GM19035 (cell line): ENCODE measurements at regions not wholly inside any gene's neighbourhood (a gene's known extent, or its start where the extent isn't known, plus 50 kb on each side); places are given as distances from the start of the nearest gene placed in this dataset.

ENCODE experiments used
- ATAC-seq: cut with Tn5 transposase; IDR thresholded peaks from one replicate; pipeline ENCODE4 v1.9.1; 2021; ENCODE audit not compliant: unreplicated experiment

DNA sequence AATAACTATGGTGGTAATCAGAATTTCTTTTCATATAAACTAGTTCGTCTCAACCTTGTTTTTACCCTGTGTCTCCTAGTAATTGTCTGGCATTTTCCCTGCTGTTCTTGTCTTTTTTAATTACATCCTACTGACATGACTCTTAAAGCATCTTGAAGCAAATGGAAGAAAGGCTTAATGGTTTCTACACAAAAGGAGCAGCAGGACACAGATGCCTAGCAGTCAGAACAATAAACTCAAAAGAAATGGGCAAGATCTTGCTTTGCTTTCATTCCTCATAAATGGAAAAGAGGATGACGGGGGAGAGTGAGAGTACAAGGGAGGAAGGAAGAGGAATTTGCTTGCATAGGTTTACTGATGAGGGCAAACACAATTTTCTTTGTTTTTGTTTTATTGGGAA lies 293.2 kb upstream of the EMCN start:
- ATAC-seq, result no peak

DNA sequence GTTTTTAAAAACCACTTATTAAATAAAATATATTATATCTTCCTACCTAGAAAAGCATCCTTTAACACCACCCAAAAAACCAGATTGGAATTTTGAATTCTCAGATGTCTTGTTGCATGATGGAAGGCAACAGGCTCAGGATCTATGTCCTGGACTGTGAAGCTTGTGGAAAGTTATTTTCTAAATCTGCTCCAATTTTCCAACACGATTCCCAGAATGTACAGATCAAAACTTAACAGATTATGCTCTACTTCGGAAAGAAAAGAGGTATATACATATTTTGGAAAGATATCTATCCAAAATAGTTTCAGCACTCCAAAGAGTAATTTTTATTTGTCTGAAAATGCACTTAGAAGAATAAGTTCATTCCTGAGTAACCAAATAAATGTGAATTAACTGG lies 291.7 kb upstream of the EMCN start:
- ATAC-seq, result no peak

DNA sequence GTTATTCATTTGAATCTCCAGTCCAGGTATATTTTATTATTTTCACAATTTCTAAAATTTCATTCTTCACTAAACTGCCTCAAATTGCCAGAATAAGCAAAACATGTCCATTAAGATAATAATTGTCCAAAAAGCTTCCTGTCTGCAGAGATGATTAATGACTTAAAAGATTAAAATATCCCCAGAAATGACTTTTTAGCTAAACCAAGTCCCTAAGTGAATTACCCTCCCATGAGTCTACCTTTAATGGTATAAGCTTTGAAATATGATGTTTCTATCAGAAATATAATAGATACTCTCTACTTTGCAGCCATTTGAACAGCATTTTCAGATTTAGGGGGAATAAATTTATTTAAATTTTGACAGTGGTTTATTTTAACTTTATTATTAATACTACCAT lies 289.2 kb upstream of the EMCN start:
- ATAC-seq, result no peak

DNA sequence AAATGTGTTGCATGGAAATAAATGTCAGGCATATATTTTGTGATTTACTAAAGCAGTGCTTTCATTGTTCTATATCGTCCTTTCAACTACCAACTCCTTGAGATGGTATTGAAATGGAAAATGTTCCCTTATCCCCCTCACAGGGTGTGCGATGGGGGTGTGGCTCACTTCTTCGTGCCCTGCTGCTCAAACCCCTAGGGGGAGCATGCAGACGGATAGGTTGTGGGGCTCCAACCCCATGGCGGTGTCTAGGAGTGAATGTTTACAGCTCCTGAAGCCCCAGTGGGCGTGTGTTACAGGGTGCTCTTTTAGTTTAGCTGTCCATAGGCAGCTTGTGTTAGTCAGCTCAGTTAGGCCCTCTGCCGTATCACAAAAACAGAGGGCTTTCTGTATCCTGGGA lies 287.7 kb upstream of the EMCN start:
- ATAC-seq, result no peak

DNA sequence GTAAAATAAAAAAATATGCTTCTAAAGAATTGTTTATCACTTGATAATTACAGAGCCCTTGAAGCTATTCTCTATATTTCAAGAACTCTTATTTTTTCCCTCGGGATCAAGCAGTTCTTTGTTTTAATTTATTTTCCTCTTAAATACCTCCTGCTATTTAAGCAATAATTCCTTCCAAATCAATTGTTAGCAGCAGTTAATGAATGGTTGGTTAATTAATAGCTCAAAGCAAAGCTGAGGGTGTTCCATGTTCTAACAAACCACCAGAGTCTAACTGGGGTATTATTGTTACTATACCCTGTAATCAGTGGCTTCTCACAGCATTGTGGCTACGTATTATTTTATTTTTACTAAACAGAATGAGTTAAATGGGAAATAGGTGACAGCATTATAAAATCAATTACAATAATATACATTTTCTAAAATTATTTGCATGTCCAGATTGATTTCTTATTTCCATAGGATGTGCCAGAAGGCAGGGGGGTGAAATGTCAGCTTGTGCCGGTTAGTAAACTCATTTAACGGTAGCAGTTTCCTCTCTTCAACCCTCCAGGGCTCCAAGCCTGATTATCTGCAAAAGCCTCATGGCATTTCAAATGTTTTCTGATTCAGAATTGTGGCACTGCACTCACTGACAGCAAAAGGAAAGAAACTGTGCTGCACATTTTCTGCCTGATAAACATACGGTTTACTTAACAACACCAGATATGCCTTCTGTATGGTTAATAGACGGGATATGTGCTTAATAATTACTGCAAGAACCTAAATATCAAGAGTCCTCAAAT lies 286.9 kb upstream of the EMCN start:
- ATAC-seq, result no peak

DNA sequence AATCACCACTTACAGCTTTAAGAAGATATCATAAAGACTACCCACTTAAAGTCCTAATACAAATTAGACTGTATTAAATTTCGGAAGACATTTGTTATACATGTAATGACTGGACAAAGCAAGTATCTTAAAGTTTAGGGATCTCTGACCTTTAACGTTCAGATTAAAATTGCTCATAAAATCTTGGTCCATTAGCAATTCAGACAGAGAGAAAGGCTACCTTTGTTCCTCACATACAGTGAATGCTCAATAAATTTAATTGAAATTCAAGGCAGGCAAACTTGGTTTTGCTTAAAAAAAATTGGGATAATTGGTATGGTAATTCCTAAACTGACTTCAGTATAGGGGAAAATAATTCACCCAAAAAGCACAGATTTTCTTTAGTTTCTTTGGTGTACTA lies 285.9 kb upstream of the EMCN start:
- no peak for ATAC-seq

DNA sequence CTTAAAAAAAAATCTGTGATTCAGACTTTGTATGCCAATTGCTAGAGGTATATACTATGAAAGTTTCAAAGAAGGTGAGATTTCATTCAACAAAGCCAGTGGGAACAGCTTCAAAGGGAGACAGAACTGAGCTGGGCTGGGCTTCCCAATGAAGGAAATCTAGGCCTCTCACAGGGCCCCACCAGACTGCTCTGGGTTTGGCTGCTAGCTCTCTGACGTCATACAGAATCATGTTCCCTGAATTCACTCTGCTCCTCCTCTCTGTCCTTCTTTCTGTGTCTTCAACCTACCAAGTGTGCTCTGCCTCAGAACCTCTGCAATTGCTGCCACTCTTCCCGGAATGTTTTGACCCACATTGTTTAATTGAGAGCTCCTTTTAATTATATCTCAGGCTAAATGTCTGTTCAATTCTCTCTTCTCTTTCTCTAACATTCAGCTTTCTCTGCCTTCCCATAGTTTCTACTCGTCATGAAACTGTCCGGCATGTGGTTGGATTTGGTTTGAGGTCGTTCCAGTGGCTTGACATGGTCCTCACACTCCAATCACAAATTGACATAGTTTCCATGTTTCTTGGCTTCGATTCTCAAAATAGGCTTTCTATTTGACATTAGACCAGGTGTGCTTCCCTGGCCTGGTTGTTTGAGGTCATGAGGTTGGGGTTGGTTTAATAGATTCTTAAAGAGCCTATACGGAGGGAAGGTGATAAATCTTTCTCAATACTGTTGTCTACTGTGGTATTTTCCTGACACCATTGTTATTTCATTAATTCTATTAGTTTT lies 282.1 kb upstream of the EMCN start:
- no peak for ATAC-seq

DNA sequence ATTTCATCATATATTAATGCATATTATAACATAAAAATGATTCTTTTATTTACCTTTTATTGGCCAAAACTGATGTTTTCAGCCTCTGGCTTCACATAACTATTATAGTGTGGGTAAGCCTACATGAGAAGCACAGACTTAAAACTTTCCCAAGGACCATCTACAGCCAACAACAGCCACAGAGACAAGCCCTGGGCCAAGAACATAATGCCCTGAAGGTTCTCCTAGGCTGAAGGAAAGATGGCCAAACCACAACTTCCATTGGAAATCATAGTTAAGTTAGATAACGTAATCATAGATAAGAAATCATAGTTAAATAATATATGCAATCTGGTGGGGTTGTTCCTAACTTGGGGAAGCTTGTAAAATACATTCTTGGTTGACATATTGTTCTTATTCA lies 280.0 kb upstream of the EMCN start:
- no peak for ATAC-seq

DNA sequence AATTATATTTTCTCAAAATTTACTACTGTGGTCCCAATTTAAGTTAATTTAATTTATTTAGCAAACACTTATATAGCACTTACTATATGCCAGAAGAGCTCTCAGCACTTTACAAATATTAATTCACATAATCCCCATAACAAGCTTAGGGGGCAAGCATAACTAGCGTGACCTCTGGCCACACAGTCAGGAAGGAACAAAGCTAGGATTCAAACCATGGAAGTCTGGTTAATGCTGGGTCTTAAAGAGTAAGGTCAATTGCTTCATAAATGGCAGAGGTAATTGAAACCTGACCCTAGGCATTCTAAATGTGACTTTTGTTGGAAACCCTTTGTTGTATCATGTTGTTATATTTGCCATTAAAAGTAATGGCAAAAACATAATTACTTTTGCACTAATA lies 279.5 kb upstream of the EMCN start:
- no peak for ATAC-seq

DNA sequence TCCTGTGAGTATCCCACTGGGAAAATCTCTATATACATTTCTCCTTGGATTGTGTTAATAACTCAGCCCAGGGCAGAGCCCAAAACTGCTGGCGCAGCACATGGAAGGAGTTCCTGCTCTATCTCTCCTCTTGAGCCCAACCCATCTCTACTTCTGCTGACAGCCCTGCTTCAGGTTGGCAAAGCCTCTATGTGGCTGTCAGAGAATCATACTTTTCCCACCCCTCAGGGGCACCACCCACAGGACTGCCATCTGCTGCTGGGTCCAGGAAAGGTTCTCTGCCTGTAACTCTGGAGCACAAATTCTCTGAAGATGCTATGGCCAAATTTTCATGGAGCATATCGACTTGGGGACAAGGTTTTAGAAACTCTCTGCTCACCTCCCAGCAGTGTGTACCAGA lies 278.5 kb upstream of the EMCN start:
- ATAC-seq, result no peak

DNA sequence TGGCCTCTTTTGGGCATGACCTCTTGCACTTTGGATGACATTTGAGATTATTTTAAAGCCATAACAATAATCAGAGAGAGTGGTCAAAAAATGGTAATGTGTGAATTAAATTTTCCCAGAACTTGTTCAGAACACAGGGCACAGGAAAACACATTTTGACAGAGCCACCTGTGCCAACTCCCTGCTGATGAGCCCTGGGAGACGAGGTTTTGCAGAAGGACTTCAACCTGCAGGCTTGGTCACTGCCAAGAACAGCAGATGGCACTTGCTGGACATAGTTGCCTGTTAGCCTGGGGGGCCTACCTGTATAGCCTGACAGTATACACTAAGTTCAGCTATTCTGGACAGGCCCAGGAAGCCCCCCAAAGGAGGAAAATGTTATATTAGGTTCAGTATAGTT lies 277.8 kb upstream of the EMCN start:
- ATAC-seq, result no peak

DNA sequence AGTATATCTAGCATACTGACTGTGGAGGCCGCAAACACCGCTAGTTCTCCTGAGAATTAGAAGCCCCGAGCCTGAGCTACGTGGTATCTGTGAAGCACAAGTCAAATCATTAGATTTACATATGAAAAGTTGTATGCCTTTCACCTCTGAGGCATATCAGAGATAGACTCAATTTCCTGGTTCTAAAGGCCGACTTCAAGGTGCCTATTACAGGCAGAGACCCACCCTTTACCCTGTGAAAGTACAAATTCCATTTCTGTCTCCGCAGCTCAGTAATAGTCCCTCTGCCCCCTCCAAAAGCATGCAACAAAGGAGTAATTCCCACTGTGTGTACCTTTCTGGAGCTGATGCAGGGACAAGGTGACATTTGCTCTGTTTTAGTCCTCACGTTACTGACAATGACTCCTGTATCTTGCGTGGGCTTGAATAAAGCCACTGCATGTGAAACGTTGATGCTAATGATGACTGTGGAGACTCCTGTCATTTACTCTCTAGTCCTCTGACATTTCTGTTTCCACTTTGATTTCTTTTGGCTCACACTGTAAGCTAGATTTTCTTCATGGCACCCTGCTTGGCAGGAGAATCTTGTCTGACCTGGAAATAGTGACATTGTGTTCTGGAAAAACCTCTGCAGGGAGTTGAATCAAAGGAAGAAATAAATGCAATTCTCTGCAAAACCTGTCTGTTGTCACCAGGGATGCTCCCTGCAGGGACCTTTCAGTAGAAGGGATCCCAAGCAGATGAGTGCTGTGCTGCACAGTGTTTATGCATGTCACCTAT lies 273.2 kb upstream of the EMCN start:
- ATAC-seq, result no peak

DNA sequence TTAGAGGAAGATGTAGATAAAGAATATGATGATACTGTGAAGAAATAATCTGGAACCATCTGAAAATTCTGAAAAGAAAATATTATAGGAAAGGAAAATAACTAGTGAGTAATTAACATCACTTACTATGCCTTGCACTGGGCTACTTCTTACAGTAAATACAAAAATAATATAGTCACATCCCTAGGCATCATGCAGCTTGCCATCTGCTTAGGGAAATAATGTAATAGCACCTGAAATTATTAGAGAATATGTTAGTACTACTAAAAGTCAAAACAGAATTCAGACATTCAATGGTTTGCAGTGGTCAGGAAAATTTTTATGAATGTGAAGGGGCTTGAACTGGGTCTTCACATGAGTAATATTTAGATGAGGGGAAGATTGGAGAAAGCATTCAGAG lies 272.2 kb upstream of the EMCN start:
- no peak for ATAC-seq

DNA sequence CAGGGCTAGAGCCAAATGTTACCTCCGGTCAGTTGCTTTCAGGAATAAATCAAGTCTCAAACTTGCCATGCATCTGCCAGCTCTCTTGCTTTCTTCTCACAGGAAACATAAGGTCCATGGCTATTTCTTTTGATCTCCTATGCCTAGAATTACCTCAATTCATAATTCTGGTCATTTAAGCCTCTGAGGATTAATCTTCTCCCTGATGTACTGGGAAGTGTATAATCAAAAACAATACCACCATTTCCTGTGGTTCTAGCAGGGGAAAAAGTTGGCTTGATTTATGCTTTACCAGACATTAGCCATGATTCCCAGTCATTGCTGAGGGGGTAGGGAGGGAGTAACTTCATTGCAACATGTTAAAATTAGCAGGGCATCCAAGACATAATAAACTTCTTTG lies 268.7 kb upstream of the EMCN start:
- no peak for ATAC-seq

DNA sequence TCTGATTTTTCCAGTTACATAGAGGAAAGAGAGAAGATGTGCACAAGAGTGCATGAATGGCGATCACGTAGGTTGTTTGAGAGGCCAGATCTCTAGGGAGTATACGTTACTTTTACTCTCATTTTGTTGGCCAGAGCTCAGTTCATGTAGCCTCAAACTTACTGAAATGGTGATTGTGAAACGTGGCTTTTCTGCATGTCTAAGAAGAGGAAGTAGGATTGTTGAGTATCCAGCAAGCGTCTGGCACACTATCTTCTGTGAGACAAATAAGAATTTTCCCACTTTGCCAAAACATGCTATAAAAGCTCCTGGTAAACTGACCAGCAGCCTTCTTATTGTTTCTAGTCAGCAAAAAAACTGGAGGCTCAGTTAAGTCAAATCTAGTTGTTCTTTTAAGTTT lies 264.5 kb upstream of the EMCN start:
- ATAC-seq, result no peak

DNA sequence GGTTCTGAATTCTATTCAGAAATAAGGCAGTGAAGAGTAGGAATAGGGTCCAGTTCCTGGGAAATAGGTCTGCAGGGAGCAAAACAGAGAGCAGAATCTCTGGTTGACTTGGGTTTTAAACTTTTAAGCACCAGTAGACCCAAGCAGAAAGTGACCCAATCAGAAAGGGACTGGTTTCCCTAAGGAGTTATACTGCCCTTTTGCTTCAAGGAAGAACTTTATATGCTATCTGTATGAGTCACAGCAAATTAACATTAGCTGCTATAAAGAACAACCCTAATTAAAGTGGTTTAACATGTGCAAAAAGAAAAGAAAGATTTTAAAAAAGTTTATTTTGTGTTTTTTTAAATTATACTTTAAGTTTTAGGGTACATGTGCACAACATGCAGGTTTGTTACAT lies 263.6 kb upstream of the EMCN start:
- no peak for ATAC-seq

DNA sequence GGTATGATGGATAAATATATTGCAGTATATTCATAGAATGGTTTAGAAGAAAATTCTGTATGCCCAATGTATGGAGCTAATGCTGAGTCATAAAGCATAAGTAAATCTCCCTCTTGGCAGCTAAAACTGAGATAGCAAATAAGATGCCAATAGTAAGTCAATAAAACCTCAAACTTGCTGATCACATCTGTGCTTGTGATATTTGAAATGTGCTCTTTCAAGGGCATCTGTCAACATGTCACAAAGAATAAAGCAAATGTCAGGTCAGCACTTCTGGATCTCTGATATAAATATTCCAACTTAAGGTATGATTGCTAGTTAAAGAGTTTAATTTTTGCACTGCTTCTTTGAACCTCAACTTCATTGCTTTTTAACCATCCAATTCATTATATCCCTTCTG lies 262.3 kb upstream of the EMCN start:
- ATAC-seq, result no peak

DNA sequence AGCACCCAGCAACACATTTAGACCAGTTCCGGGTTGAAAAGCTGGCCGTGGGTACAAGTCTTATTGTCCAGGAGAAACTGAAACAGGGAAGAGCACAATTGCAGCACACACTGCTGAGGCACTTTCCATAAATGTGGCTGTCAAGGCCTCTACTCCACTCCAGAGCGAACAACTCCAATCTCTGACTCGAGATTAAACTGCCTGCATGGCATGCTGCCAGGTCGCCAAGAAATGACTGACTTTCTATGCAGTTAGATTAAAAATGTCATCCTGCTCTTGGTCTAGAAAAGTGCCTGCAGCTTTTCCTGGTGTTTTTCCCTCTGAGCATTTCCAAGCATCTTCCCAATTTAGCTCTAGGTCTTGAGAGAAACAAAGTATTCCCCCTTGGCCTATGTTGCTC lies 260.6 kb upstream of the EMCN start:
- ATAC-seq, result no peak

DNA sequence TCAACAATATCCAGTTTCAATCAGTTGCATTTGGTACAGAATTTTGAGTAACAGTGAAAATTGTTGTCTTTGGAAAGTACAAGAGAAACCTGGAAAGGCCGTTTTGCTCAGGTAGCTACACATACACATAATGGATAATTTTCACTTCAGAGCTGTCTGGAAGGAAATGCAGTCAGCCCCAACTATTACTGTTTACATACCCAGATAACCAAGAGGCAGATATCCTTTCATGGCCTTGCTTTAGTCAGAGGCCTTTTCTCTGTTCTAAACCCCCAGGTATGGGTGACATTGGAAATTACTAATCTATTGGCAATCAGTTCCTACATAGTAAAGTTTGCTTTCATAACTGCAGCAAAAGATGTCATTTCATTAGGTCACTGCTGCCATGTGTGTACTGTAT lies 244.9 kb upstream of the EMCN start:
- ATAC-seq, result no peak

DNA sequence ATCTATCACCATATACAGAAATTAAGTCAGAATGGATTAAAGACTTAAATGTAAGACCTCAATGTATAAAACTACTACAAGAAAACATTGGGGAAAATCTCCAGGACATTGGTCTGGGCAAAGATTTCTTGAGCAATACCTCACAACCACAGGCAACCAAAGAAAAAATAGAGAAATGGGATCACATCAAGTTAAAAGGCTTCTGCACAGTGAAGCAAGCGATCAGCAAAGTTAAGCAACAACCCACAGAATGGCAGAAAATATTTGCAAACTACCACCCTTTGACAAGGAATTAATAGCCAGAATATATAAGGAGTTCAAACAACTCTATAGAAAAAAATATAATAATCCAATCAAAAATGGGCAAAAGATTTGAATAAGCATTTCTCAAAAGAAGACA lies 236.9 kb upstream of the EMCN start:
- no peak for ATAC-seq

DNA sequence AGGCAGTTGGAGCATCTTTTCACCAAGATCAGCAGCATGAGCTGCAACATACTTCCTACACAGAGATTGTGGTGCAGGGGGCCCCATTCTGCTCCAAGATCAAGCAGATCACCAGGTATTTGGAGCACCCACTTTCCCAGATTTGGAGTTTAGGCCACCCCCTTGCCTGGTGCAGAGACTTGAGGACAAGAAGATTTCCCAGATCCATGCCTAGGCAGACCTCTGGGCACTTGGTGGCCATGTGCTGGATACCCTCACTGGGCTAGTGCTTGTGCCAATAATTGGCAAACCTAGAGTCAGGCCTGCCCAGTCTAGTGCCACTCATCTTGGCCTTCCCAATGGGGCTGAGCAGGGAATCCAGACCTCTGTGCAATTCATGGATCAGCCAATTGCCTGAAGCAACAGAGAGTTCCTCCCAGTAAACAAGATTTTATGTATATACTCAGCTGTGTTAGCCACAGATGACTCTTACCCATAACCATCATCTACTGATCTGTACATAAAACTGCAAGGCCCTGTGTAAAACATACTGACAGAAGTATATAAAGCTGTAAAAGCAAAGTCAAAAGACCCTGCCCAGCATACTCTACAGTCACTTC lies 228.4 kb upstream of the EMCN start:
- no peak for ATAC-seq

DNA sequence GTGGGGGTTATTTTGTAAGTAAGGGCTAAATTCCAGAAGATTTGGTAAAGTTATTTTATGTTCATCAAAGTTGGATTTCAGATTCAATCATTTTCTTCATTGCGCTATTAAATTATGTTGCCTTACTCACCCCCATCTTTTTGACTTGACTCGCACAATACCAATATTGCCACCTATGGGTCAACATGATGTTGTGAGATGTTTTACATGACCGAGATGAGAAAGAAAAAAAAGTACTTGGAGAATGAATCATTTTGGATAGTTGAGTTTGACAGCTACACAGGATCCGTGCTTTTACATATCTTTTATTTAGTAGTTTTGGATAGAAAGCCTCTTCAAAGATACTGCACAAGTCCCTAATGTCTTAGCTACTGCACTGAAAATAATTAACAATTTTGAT lies 224.2 kb upstream of the EMCN start:
- ATAC-seq, result no peak
